H1 (cell line): ENCODE measurements at regions not wholly inside any gene's neighbourhood (a gene's known extent, or its start where the extent isn't known, plus 50 kb on each side); places are given as distances from the start of the nearest gene placed in this dataset.

Experiments used
- NANOG ChIP-seq: IDR thresholded peaks from 2 replicates; pipeline ENCODE4 v1.6.1; 2011; ENCODE audit warnings: low read length, low read depth, mild to moderate bottlenecking, inconsistent platforms; ENCODE audit not compliant: insufficient read depth, poor library complexity, severe bottlenecking

DNA sequence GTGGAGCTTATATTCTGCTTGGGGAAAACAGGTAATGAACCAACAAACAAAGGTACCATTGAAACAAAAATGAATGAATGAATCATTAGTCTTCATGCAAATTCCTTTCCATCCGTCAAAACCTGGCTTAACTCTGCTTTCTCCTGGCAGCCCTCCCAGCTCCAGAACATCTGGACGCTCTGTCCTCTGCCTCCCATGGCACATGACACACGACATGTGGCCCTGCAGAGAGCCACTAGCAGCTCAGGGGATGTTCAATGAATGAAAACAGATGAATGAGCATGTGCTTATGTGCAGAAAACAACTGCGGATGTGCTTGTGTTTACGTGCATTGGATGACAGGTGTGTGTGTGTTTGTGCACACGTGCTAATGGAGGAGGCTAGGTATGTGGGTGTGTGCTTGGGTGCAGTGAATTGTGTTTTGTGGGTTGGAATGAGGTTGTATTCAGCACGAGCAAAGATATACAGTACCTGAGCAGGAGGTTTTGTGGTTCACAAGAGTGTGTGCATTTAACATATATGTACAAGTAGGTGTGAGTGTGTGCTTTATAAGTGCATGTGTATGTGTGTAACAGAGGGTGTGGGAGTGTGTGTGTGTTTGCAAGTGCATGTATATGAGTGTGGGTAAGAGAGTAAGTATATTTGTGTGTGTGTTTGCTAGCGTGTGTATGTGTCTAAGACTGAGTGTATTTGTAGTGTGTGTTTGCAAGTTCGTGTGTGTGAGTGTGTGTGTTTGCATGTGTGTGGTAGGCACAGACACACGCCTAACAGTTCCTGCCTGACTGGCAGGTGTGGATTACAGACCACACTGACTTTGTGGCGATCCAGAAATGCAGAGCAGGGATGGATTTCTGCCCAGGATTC, 374.1 kb upstream of the SULF2 start (continued):
- TF ChIP-seq NANOG = no peak
